B cell (primary cell): ENCODE measurements at regions not wholly inside any gene's neighbourhood (a gene's known extent, or its start where the extent isn't known, plus 50 kb on each side); places are given as distances from the start of the nearest gene placed in this dataset.

Experiments used
- ATAC-seq: fragments of 200-7000 bp; cut with Tn5 transposase; one replicate; pipeline ENCODE4 v1.10.0; 2021; ENCODE audit warnings: low read depth, mild to moderate bottlenecking, moderate number of reproducible peaks, moderate library complexity
- CTCF ChIA-PET: fragments of 350-600 bp; sonication (Branson Sonifier 250); formaldehyde crosslinking; loops from one replicate; lab custom pipeline; 2021; ENCODE audit warnings: antibody characterized with exemption, inconsistent platforms; lab: Charles Lee
- POLR2A ChIA-PET: fragments of 350-600 bp; sonication (Branson Sonifier 250); formaldehyde crosslinking; loops from one replicate; lab custom pipeline; 2021; ENCODE audit warnings: antibody characterized with exemption; lab: Charles Lee
- DNase-seq: peaks from one replicate; pipeline ENCODE4 v3.0.0; 2013
- H2AFZ ChIP-seq: 2 replicates; pipeline ENCODE4 v1.6.1; 2012; ENCODE audit warnings: mild to moderate bottlenecking, low read depth, low read length; ENCODE audit not compliant: insufficient read depth, poor library complexity, severe bottlenecking
- H3K27ac ChIP-seq, 2 donors: 1 replicate in 1 of 2; 2 replicates in 1 of 2; pipeline ENCODE4 v1.5.1; 2012 to 2013; ENCODE audit warnings: low read length in 2 of 2, mild to moderate bottlenecking in 2 of 2, moderate library complexity in 1 of 2
- H3K27me3 ChIP-seq, 4 experiments: fragments of 200-600 bp in 1 of 4; sonication (generic) in 1 of 4; replicated peaks in 1 of 4; 1 replicate in 2 of 4; 2 replicates in 2 of 4; pipeline versions ENCODE4 v1.6.1 to v1.7.0; 2013 to 2016; ENCODE audit warnings: low read length in 3 of 4, mild to moderate bottlenecking in 2 of 4, mixed read lengths in 1 of 4, moderate library complexity in 1 of 4; ENCODE audit not compliant: insufficient read depth in 4 of 4, control insufficient read depth in 3 of 4; ENCODE audit errors: control extremely low read depth in 1 of 4
- H3K36me3 ChIP-seq, 2 experiments: replicated peaks in 1 of 2; 1 replicate in 1 of 2; 2 replicates in 1 of 2; pipeline versions ENCODE4 v1.6.1 to v1.7.1; 2013; ENCODE audit warnings: low read length in 1 of 2; ENCODE audit not compliant: insufficient read depth in 2 of 2, control insufficient read depth in 1 of 2; ENCODE audit errors: control extremely low read depth in 1 of 2, extremely low read depth in 1 of 2
- H3K4me1 ChIP-seq, 2 donors: fragments of 200-600 bp in 1 of 2; sonication (generic) in 1 of 2; 1 replicate in 1 of 2; 2 replicates in 1 of 2; pipeline versions ENCODE4 v1.5.1 to v1.6.1; 2013 to 2017; ENCODE audit warnings: low read length in 2 of 2; ENCODE audit not compliant: control insufficient read depth in 2 of 2, insufficient read depth in 2 of 2
- H3K4me2 ChIP-seq: replicated peaks from 2 replicates; pipeline ENCODE3; 2012; ENCODE audit warnings: mild to moderate bottlenecking, low read depth, low read length; ENCODE audit not compliant: poor library complexity, severe bottlenecking
- H3K4me3 ChIP-seq, 5 experiments: fragments of 200-600 bp in 1 of 5; sonication (generic) in 1 of 5; 1 replicate in 3 of 5; 2 replicates in 2 of 5; pipeline versions ENCODE4 v1.5.1 to v1.7.0; 2011 to 2016; ENCODE audit warnings: low read length in 4 of 5, mild to moderate bottlenecking in 4 of 5, low read depth in 2 of 5, control low read depth in 1 of 5, moderate library complexity in 1 of 5; ENCODE audit not compliant: insufficient read depth in 1 of 5; ENCODE audit errors: control extremely low read depth in 1 of 5, extremely low read depth in 1 of 5
- H3K79me2 ChIP-seq: fragments of 200-600 bp; sonication (generic); one replicate; pipeline ENCODE4 v1.6.0; 2016; ENCODE audit warnings: low read length; ENCODE audit not compliant: control insufficient read depth, insufficient read depth
- H3K9ac ChIP-seq: fragments of 200-600 bp; sonication (generic); 2 replicates; pipeline ENCODE4 v1.6.1; 2017; ENCODE audit warnings: mild to moderate bottlenecking, low read length, moderate library complexity
- H3K9me3 ChIP-seq, 3 donors: one replicate each; pipeline versions ENCODE4 v1.6.1 to v1.7.1; 2013; ENCODE audit warnings: low read length in 2 of 3; ENCODE audit not compliant: control insufficient read depth in 2 of 3, insufficient read depth in 1 of 3; ENCODE audit errors: control extremely low read depth in 1 of 3
- H4K20me1 ChIP-seq: 2 replicates; pipeline ENCODE4 v1.6.0; 2012; ENCODE audit warnings: mild to moderate bottlenecking, low read length; ENCODE audit not compliant: insufficient read depth, control insufficient read depth, poor library complexity, severe bottlenecking
- H3K27ac Mint-ChIP-seq: one replicate; pipeline ENCODE4 v1.8.0; 2021; ENCODE audit warnings: mixed read lengths
- H3K27me3 Mint-ChIP-seq: one replicate; pipeline ENCODE4 v1.8.0; 2021; ENCODE audit warnings: mixed read lengths
- H3K4me1 Mint-ChIP-seq: one replicate; pipeline ENCODE4 v1.8.0; 2021; ENCODE audit warnings: mixed read lengths
- H3K4me3 Mint-ChIP-seq: one replicate; pipeline ENCODE4 v1.8.0; 2021; ENCODE audit warnings: mixed read lengths
- H3K9me3 Mint-ChIP-seq: one replicate; pipeline ENCODE4 v1.8.0; 2022; ENCODE audit warnings: mixed read lengths; ENCODE audit not compliant: insufficient read depth
- CTCF ChIP-seq: fragments of 200-600 bp; IDR thresholded peaks from one replicate; pipeline ENCODE4 v1.8.0; 2022; ENCODE audit warnings: antibody characterized with exemption, mild to moderate bottlenecking
- EZH2 ChIP-seq: IDR thresholded peaks from 2 replicates; pipeline ENCODE4 v1.6.1; 2012; ENCODE audit warnings: borderline replicate concordance, low read depth, mild to moderate bottlenecking, moderate library complexity, low read length; ENCODE audit not compliant: insufficient read depth, poor library complexity, severe bottlenecking
- WGBS: methylation state at CpG from one replicate; pipeline ENCODE4 v1.1.5; 2013; ENCODE audit warnings: missing lambda C conversion rate; ENCODE audit not compliant: insufficient coverage; 5-methylcytosine and 5-hydroxymethylcytosine counted together
- intact Hi-C: fragments of 100-400 bp; cut with micrococcal nuclease; formaldehyde crosslinking; loops from one replicate; pipeline ENCODE4 v1.10.0; 2022

- Histone ChIP-seq H3K9me3 (no peaks in the 10 kb centered on the region), H3K36me3 (no peaks in the 10 kb centered on the region), H3K9ac (no peak overlapping the region), H3K79me2 (no peaks in the 10 kb centered on the region), H3K27me3 (no peaks in the 10 kb centered on the region), H2AFZ (no peak overlapping the region), H3K4me1 (no peaks in the 10 kb centered on the region), H3K4me3 (no peak overlapping the region), H4K20me1 (no peaks in the 10 kb centered on the region), H3K27ac (no peak overlapping the region), H3K4me2 (no peak overlapping the region)
- Mint-ChIP-seq H3K9me3 (no peaks in the 10 kb centered on the region), H3K4me3 (no peak overlapping the region), H3K27me3 (peaks cover 4% of the 10 kb centered on the region), H3K4me1 (no peaks in the 10 kb centered on the region), H3K27ac (no peak overlapping the region)
- TF ChIP-seq EZH2 = no peak
- TF ChIP-seq CTCF = no peak
- ChIA-PET POLR2A (no interaction called here), CTCF (no interaction called here)
- WGBS = 89% methylated on average over 3 of the region's 3 CpGs
- ATAC-seq (no peak), DNase-seq (no peak)
- intact Hi-C loops = no loop called here
These were observed 231.5 kb upstream of the KLHL29 start for GRCh38 chr2:23153484-23153883.

DNA sequence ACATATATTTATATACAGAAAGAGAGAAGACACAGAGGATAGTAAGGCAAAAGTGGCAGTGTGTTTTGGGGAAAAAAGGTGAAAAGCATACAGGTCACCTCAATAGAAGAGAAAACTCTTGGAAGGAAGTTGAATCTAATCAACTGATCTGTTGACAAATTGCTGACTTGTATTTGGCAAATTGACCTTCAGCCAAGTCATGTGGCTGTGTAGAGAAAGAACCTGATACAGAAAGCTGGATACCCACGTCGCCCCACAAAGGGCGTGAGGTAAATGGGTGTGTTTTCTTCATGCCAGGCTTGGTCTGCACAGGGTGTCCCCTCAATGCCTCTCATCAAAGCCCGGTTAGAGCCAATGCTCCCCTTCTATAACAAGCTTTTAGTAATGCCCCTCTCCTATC, 230.0 kb upstream of the KLHL29 start:
- Mint-ChIP-seq H3K4me1 (no peaks in the 10 kb centered on the region), H3K27ac (no peak overlapping the region), H3K27me3 (no peaks in the 10 kb centered on the region), H3K9me3 (no peaks in the 10 kb centered on the region), H3K4me3 (no peak overlapping the region)
- Histone ChIP-seq H3K36me3 (no peaks in the 10 kb centered on the region), H3K4me3 (no peak overlapping the region), H2AFZ (no peak overlapping the region), H4K20me1 (no peaks in the 10 kb centered on the region), H3K27ac (no peak overlapping the region), H3K4me1 (no peaks in the 10 kb centered on the region), H3K9ac (no peak overlapping the region), H3K79me2 (no peaks in the 10 kb centered on the region), H3K4me2 (no peak overlapping the region), H3K9me3 (no peaks in the 10 kb centered on the region), H3K27me3 (no peaks in the 10 kb centered on the region)
- POLR2A ChIA-PET = no interaction called here
- DNase-seq (no peak), ATAC-seq (no peak)
- intact Hi-C loops = no loop called here
- CTCF ChIA-PET = no interaction called here
- no peak for TF ChIP-seq CTCF
- 100% methylated on average over 1 of the region's 4 CpGs for WGBS
